BLaER1 (cell line): ENCODE measurements at regions not wholly inside any gene's neighbourhood (a gene's known extent, or its start where the extent isn't known, plus 50 kb on each side); places are given as distances from the start of the nearest gene placed in this dataset.
"Not testable (repeated sequence)": the region's sequence is repeated elsewhere in the genome, so short reads cannot be mapped to it uniquely, and the experiment has no call there.

ENCODE experiments used
- H3K27ac ChIP-seq: shearing (Covaris generic); formaldehyde crosslinking; 2 replicates; pipeline ENCODE4 v1.8.1; 2022
- H3K27me3 ChIP-seq: shearing (Covaris generic); formaldehyde crosslinking; 2 replicates; pipeline ENCODE4 v1.8.1; 2022
- H3K36me3 ChIP-seq: shearing (Covaris generic); formaldehyde crosslinking; 2 replicates; pipeline ENCODE4 v1.8.1; 2022
- H3K4me1 ChIP-seq: shearing (Covaris generic); formaldehyde crosslinking; 2 replicates; pipeline ENCODE4 v1.8.1; 2022
- H3K4me2 ChIP-seq: shearing (Covaris generic); formaldehyde crosslinking; 2 replicates; pipeline ENCODE4 v1.8.1; 2022
- H3K4me3 ChIP-seq: shearing (Covaris generic); formaldehyde crosslinking; 2 replicates; pipeline ENCODE4 v1.8.1; 2022
- H3K9ac ChIP-seq: shearing (Covaris generic); formaldehyde crosslinking; 2 replicates; pipeline ENCODE4 v1.8.1; 2022
- H3K9me3 ChIP-seq: shearing (Covaris generic); formaldehyde crosslinking; 2 replicates; pipeline ENCODE4 v1.8.1; 2022
- H4K20me1 ChIP-seq: shearing (Covaris generic); formaldehyde crosslinking; 2 replicates; pipeline ENCODE4 v1.8.1; 2022
- Cebpa-rat ChIP-seq: shearing (Covaris generic); IDR thresholded peaks from 2 replicates; pipeline ENCODE4 v1.8.1; 2022

- Histone ChIP-seq H3K9me3 (peaks cover 4% of the 10 kb centered on the region; the same call in 1 of the 2 replicates), H4K20me1 (no peaks in the 10 kb centered on the region), H3K36me3 (no peaks in the 10 kb centered on the region), H3K4me1 (peaks cover 8% of the 10 kb centered on the region; the same call in 1 of the 2 replicates), H3K27me3 (no peaks in the 10 kb centered on the region), H3K9ac (no peak overlapping the region), H3K27ac (no peak overlapping the region), H3K4me2 (no peak overlapping the region), H3K4me3 (no peak overlapping the region)
- TF ChIP-seq Cebpa-rat = no peak
Observed at GRCh38 chr7:106551936-106552335, 109.0 kb downstream of the CCDC71L start.

- no peak for TF ChIP-seq Cebpa-rat
- Histone ChIP-seq H3K9ac (no peak overlapping the region), H4K20me1 (no peaks in the 10 kb centered on the region), H3K4me1 (peaks cover 8% of the 10 kb centered on the region; the same call in 1 of the 2 replicates), H3K36me3 (no peaks in the 10 kb centered on the region), H3K27ac (no peak overlapping the region), H3K9me3 (no peaks in the 10 kb centered on the region), H3K27me3 (no peaks in the 10 kb centered on the region), H3K4me2 (no peak overlapping the region), H3K4me3 (no peak overlapping the region)
Observed at GRCh38 chr7:106548491-106548890, 112.5 kb downstream of the CCDC71L start.

DNA sequence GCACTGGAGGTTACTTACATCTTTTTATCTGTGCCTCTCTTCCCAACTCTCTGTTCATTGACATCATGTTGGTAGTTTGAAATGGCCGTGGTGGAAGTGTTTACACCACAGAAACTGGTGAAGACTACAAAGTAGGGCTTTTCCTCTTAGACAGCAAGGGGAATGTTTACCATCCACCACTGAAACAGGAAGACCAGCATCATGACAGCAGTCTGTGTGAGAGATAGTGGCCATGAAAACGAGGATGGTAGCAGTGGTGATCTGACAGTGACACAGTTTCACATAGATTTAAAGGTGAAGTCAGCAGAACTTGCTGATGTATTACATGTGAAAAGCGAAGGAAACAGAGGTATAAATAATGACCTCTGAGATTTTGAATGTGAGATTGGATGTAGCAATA, 115.7 kb downstream of the CCDC71L start:
- H3K9ac ChIP-seq = no peak overlapping the region
- H3K4me2 ChIP-seq = no peak overlapping the region
- H3K9me3 ChIP-seq = no peaks in the 10 kb centered on the region
- TF ChIP-seq Cebpa-rat = no peak
- H3K27me3 ChIP-seq = no peaks in the 10 kb centered on the region
- no peak overlapping the region for H3K4me3 ChIP-seq
- H3K27ac ChIP-seq = no peak overlapping the region
- H3K36me3 ChIP-seq = no peaks in the 10 kb centered on the region
- H4K20me1 ChIP-seq = no peaks in the 10 kb centered on the region
- 0 out of 2 replicates have a peak, but pooled peaks cover 4% of the 10 kb centered on the region for H3K4me1 ChIP-seq

- Histone ChIP-seq H3K27me3 (no peaks in the 10 kb centered on the region), H3K9ac (no peak overlapping the region), H4K20me1 (no peaks in the 10 kb centered on the region), H3K4me3 (no peak overlapping the region), H3K4me2 (no peak overlapping the region), H3K4me1 (0 out of 2 replicates have a peak, but pooled peaks cover 4% of the 10 kb centered on the region), H3K36me3 (no peaks in the 10 kb centered on the region), H3K9me3 (no peaks in the 10 kb centered on the region), H3K27ac (no peak overlapping the region)
- no peak for TF ChIP-seq Cebpa-rat
Observed at GRCh38 chr7:106543221-106543757, 117.7 kb downstream of the CCDC71L start.

DNA sequence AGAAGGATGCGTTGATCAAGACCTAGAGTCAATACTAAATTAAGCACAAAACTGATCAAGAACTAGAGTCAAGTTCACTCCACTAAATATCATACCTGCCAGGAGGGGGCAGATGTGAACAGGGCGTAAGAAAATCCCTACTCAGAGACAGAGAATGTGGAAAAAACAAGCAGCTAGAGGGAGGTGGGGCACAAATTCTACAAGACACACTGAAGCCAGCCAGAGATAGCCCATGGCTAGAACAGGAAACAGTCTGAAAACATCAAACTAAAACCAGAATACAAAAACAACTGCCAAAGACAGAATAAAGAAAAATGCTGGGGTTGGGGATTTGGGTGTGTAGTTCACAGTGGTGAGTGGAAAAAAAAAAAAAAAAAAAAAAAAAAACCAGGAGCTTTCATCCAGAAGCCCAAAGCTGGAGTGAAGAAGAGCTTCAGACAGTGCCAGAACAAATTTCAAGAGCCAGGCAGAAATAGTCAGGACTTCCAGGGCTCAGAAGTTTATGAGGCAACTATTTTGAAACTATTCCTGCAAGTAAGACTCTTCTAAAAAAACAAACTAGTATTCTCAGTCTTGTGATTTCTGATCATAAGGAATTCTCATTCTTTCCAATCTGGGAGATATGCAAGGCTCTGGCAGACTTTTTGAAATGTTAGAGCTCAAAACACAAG, 118.3 kb downstream of the CCDC71L start:
- TF ChIP-seq Cebpa-rat = no peak
- no peaks in the 10 kb centered on the region for H3K9me3 ChIP-seq

DNA sequence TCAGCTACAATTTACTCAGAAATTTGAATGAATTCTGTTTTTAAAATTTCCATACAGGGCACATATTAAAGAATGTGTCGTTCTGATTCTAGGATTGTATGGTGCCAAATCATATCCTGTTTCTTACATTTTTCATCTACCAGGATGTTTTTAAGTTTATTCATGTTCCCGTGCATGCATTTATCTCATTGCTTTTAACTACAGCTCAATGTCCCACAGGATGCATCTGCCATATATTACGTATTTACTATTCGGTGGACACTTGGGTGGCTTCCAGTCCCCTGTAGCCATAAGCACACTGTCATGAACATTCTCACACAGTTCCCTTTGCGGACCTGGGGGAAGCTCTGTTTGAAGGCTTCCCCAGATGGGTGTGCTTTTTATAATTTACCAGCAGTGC, 122.3 kb downstream of the CCDC71L start:
- H3K9me3 ChIP-seq = no peaks in the 10 kb centered on the region
- 0 out of 2 replicates have a peak, but pooled peaks cover 4% of the 10 kb centered on the region for H3K4me1 ChIP-seq
- no peak overlapping the region for H3K27ac ChIP-seq
- no peaks in the 10 kb centered on the region for H4K20me1 ChIP-seq
- no peaks in the 10 kb centered on the region for H3K36me3 ChIP-seq
- H3K4me3 ChIP-seq = no peak overlapping the region
- H3K27me3 ChIP-seq = no peaks in the 10 kb centered on the region
- no peak overlapping the region for H3K9ac ChIP-seq
- no peak for TF ChIP-seq Cebpa-rat
- H3K4me2 ChIP-seq = no peak overlapping the region

More for the DNA sequence above, 118.3 kb downstream of the CCDC71L start:
- H3K4me1 ChIP-seq = 0 out of 2 replicates have a peak, but pooled peaks cover 4% of the 10 kb centered on the region
- no peak overlapping the region for H3K9ac ChIP-seq
- no peaks in the 10 kb centered on the region for H4K20me1 ChIP-seq
- no peak overlapping the region for H3K27ac ChIP-seq
- H3K36me3 ChIP-seq = no peaks in the 10 kb centered on the region
- no peaks in the 10 kb centered on the region for H3K27me3 ChIP-seq
- H3K4me2 ChIP-seq = no peak overlapping the region
- H3K4me3 ChIP-seq = no peak overlapping the region

DNA sequence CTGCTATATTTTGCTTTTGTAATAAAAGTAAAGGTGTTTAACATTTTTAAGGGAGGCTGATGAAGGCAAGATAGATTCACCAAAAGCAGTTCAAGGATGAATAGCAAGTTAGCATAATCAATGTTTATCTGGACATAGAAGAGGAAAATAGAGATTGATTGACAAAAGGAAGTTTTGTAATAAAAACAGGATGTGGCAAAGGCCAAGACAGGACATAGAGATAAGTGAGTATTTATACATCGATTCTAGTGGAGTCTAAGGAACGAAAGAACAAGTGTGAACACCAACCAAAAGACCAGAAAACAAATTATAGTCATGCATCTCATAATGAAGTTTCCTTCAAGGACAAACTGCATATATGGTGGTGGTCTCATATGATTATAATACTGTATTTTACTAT, 123.8 kb downstream of the CCDC71L start:
- H4K20me1 ChIP-seq = no peaks in the 10 kb centered on the region
- no peaks in the 10 kb centered on the region for H3K27me3 ChIP-seq
- H3K9me3 ChIP-seq = no peaks in the 10 kb centered on the region
- H3K4me2 ChIP-seq = no peak overlapping the region
- no peak overlapping the region for H3K27ac ChIP-seq
- no peak overlapping the region for H3K4me3 ChIP-seq
- H3K4me1 ChIP-seq = no peaks in the 10 kb centered on the region
- H3K36me3 ChIP-seq = no peaks in the 10 kb centered on the region
- H3K9ac ChIP-seq = no peak overlapping the region
- TF ChIP-seq Cebpa-rat = no peak

GRCh38 chr7:106536079-106536478, 124.9 kb downstream of the CCDC71L start:
- no peaks in the 10 kb centered on the region for H3K36me3 ChIP-seq
- H3K27me3 ChIP-seq = no peaks in the 10 kb centered on the region
- H3K9me3 ChIP-seq = no peaks in the 10 kb centered on the region
- no peak overlapping the region for H3K27ac ChIP-seq
- TF ChIP-seq Cebpa-rat = no peak
- no peak overlapping the region for H3K9ac ChIP-seq
- H3K4me2 ChIP-seq = no peak overlapping the region
- no peaks in the 10 kb centered on the region for H3K4me1 ChIP-seq
- H4K20me1 ChIP-seq = no peaks in the 10 kb centered on the region
- no peak overlapping the region for H3K4me3 ChIP-seq

DNA sequence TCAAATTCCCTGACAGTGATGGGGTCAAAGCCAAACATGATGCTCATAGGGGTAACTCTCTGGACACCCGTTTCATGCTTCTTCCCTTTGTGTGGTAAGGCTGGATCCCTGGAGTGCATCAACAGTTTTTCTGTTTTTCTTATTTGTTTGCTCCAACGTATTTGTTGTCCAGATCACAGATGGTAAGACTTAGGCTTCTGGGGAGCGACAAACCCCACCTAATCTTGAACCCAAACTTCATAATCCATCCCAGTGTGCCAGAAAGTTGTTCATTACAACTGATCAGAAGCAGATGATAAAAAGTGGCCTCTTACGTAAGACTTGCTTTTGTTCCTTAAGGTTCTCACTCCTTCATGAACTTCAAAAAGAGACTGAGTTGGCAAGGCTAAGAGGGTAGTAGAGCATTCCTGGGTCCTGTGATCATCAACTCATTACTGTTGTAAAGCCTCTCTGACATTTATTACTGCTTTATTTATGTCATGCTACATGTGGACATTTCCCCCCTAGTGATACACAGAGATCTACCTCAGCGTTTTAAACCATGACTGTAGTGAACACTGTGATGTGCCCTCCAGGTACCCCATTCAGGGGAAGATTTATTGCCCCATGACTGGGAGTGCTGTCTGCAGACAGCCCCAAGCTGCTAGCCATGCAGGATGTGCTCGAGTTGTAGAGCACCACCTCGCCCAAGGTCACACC, 125.6 kb downstream of the CCDC71L start:
- no peaks in the 10 kb centered on the region for H3K27me3 ChIP-seq
- no peak for TF ChIP-seq Cebpa-rat
- H3K4me2 ChIP-seq = no peak overlapping the region

DNA sequence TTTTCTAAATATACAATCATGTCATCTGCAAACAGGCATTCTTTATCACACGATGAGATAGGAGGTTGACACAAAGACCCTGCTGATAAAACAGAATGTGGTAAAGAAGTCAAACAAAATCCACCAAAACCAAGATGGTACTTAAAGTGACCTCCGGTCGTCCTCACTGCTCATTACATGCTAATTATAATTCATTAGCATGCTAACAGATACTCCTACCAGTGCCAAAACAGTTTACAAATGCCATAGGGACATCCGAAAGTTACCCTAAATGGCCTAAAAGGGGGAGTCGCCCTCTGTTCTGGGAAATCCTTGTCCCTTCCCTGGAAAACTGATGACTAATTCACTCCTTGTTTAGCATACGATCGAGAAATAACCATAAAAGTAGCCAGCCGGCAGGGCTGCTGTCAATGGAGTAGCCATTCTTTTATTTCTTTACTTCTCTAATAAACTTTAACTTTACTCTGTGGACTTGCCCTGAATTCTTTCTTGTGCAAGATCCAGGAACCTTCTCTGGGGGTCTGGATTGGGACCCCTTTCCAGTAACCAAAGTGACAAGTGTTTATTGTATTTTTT, 126.6 kb downstream of the CCDC71L start:
- Histone ChIP-seq H3K4me3 (no peak overlapping the region), H3K27ac (no peak overlapping the region), H3K9me3 (no peaks in the 10 kb centered on the region), H3K4me1 (no peaks in the 10 kb centered on the region), H3K4me2 (no peak overlapping the region), H3K9ac (no peak overlapping the region), H4K20me1 (no peaks in the 10 kb centered on the region), H3K27me3 (no peaks in the 10 kb centered on the region), H3K36me3 (no peaks in the 10 kb centered on the region)
- no peak for TF ChIP-seq Cebpa-rat

More for the DNA sequence above, 125.6 kb downstream of the CCDC71L start:
- no peak overlapping the region for H3K9ac ChIP-seq
- H3K27ac ChIP-seq = no peak overlapping the region
- no peak overlapping the region for H3K4me3 ChIP-seq
- H3K9me3 ChIP-seq = no peaks in the 10 kb centered on the region
- H4K20me1 ChIP-seq = no peaks in the 10 kb centered on the region
- no peaks in the 10 kb centered on the region for H3K36me3 ChIP-seq
- no peaks in the 10 kb centered on the region for H3K4me1 ChIP-seq

- H3K27ac ChIP-seq, H3K27me3 ChIP-seq, H3K9me3 ChIP-seq, H4K20me1 ChIP-seq, H3K36me3 ChIP-seq, H3K9ac ChIP-seq, H3K4me3 ChIP-seq, H3K4me1 ChIP-seq, H3K4me2 ChIP-seq: not testable (repeated sequence)
Observed at GRCh38 chr7:106530183-106530582, 130.8 kb downstream of the CCDC71L start.

- not testable (repeated sequence) for H3K4me2 ChIP-seq, H3K4me1 ChIP-seq, H3K9ac ChIP-seq
Observed at GRCh38 chr7:106526617-106527016, 134.3 kb downstream of the CCDC71L start.

More at GRCh38 chr7:106526617-106527016, 134.3 kb downstream of the CCDC71L start:
- not testable (repeated sequence) for H3K36me3 ChIP-seq, H3K4me3 ChIP-seq, H4K20me1 ChIP-seq, H3K9me3 ChIP-seq, H3K27ac ChIP-seq, H3K27me3 ChIP-seq
